Hematopoietic multipotent progenitor cell treated with erythropoietin and hydrocortisone succinate and interleukin-3 and kit ligand, for 4 days (in vitro differentiated cells): ENCODE measurements at regions not wholly inside any gene's neighbourhood (a gene's known extent, or its start where the extent isn't known, plus 50 kb on each side); places are given as distances from the start of the nearest gene placed in this dataset.
"Not testable (repeated sequence)": the region's sequence is repeated elsewhere in the genome, so short reads cannot be mapped to it uniquely, and the experiment has no call there.

Experiments used
- DNase-seq: peaks from one replicate; pipeline ENCODE4 v3.0.0-alpha.2; 2015

DNA sequence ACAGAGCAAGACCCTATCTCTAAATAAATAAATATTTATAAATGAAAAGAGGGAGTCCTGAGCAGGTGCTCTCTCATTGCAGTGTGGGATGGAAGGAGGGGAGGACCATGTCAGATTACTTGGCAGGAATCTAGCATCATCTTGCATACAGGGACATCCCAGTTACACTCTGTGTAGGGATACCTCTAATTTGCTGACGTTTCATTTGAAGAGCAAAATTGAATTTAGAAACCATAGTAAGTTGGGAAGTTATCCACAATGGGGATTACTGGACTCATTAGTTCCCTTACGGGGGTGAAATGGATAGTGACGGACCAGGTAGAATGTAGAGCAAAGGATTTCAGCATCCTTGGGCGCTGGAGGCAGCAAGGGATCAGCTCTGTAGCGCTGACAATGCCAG is 52.1 kb downstream of the ARHGEF18 start:
- DNase-seq, result no peak

DNA sequence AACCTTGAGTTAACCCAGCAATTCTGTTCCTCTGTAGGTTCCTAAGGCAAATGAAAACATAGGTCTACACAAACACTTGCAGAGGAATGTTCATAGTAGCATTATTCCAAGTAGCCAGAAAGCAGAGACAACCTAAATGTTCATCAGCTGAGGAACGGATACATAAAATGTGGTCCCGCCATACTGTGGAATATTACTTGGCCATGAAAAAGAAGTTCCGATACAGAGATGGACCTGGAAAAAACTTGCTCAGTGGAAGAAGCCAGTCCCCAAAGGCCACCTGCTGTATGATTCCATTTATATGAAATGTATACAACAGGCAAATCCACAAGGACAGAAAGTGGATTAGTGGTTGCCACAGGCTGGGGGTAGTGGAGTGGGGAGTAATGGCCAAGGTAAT is 53.0 kb downstream of the ARHGEF18 start:
- no peak for DNase-seq

DNA sequence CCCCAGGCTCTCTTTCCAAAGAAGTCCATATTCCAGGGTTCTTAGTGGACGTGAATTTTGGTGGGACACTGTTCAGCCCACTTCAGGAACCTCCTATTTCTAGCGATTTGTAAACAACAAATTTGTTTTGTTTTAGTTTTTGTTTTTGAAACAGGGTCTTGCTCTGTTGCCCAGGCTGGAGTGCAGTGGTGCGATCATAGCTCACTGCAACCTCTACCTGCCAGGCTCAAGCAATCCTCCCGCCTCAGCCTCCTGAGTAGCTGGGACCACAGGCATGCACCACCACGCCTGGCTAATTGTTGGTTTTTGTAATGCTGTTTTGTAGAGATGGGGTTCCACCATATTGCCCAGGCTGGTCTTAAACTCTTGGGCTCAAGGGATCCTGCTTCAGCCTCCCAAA is 56.7 kb downstream of the ARHGEF18 start:
- DNase-seq, result not testable (repeated sequence)

DNA sequence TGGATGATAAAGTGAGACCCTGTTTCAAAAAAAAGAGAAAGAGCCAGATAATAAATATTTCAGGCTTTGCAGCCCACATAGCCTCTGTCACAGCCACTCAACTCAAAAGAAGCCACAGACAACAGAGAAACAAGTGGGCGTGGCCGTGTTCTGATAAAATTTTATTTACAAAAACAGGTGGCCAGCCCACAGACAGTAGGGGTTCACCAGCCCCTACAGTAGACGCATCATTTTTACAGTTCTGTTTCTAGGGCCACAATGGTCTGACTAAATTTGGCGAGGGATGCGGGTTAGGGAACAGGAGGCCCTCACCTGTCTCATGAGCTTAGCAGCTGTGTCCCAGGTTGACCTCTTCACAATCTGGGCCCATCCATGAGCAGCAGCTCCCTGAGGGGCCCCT is 59.5 kb downstream of the ARHGEF18 start:
- peak; percentile 27 for DNase-seq

DNA sequence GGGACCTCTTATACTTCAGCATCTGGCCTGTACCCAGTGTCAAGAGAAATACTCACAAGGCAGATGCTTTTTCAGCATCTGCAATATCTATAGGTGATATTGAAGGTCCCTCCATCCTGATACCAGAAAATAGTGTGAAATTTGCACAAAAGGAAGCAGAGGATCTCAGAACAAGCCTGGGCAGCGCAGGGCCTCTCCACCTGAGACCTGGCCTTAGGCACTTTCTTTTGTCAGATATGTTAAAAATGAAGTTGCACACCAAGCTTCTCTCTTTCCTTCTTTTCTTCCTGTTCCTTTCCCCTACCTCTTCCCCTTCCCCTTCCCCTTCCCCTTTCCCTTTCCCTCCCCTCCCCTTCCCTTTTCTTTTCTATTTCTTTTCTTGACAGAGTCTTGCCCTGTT is 62.2 kb downstream of the ARHGEF18 start:
- no peak for DNase-seq

DNA sequence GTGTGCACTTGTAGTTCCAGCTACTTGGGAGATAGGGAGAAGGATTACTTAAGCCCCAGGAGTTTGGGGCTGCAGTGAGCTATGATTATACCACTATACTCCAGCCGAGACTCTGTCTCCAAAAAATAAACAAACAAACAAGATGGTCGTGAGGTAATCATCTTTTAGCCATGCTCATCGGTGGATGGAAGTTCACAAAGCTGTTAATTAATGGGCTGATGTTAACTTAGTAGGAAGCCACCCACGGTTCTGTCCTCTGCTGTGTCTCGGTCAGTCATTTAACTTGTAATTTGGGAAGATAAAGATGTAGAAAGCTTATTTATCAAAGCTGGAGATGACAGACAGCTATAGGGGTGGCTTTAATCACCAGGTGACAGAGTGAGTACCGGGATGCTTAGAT is 64.9 kb downstream of the ARHGEF18 start:
- no peak for DNase-seq

DNA sequence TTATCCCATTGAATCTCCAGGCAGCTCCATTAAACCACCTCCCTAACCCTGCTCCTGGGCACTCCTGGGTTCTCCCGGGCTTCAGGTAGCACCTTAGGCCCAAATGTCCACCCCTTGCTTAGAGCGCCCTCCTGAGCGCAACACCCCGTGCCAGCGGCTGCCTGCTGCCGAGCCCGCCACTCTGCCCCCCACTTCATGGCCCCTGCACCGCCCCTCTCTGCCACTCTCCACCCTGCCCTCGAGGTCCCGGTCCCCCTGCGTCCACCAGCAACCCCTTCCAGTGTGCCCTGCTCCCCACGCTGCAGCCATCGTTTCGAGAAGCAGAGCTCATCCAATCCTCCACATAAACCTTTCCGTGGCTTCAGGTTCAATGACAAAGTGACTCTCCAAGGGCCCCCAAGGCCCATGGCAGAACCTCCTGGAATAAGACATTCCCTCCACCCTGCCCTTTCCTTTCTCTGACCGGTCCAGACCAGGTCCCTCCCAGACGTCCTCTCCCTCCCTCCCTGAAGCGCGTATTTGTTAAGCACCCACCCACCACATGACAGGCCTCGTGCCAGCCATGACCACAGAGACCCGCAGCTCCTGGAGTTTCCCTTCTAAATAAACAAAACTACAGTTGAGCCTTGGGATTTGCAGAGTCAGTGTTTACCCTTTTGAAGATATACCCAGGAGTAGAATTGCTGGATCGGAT is 66.6 kb downstream of the ARHGEF18 start:
- peak; percentile 40 for DNase-seq

DNA sequence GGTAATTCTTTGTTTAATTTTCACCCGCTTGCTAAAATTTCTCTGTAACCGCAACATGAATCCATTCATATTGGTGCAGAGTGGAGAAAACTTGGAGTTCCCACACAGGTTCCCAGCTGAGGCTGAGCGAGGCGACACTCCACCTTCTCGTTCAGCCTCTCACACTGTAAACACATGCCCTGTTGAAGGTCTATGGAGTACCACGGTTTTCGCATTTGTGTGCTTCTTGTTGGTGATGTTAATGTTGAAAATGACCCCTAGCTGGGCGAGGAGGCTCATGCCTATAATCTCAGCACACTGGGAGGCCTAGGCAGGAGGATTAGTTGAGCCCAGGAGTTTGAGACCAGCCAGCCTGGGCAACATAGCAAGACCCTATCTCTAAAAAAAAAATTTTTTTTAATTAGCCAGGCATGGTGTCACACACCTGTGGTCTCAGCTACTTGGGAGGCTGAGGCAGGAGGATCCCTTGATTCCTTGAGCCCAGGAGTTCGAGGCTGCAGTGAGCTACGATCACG is 67.2 kb downstream of the ARHGEF18 start:
- no peak for DNase-seq

DNA sequence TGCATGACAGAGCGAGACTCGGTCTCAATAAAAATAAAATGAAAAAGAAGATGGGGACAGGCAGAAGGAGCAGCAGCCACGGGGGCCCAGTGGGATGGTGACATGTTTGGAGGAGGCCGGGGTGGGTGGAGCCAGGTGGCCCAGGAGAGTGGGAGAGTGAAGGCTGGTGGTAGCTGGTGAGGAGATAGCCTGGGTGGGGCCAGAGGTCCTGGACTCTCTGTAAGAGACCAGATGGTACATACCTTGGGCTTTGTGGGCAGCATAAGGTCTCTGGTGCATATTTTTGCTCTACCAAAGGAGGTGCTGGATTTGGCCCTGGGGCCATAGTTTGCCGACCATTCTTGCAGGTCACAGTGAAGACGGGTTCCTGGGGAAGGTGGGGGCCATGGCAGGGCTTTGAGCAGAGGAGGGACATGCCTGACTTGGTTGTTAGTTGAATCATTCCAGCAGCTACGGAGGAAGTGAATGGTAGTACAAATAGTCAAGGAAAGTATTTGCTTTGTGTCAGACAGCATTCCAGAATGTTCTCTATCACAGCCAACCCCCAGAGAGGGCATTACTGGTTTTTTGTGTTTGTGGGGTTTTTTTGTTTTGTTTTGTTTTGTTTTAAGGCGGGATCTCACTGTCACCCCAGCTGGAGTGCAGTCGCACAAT is 69.1 kb downstream of the ARHGEF18 start:
- no peak for DNase-seq

DNA sequence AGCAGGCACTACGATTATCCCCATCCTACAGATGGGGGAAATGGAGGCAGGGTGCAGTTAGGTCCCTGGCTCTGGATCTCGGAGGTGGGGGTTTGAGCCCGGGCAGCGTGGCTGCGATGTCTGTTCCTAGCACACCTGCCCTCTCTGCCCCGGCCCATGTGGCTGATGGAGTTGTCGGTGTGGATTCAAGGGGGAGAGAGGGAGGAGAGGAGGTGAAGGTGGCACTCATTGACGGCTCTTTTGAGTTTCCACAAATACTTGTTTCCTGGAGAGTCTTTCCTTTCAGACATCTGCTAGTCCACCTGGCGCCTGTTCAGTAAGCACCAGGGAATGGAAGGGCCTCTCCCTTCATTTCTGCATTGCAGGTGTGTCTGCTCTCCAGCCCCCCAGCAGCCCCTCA is 69.9 kb downstream of the ARHGEF18 start:
- DNase-seq, result no peak

DNA sequence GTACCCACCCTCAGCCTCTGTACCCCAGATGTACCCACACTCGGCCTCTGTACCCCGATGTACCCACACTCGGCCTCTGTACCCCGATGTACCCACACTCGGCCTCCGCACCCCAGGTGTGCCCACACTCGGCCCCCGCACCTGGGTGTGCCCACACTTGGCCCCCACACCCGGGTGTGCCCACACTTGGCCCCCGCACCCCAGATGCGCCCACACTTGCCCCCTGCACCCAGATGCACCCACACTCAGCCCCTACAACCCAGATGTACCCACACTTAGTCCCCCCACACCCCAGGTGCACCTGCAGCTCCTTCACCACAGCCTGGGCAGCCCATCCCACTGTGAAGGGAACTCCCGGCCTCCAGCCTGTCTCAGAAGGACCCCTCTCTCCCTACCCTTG is 69.7 kb downstream of the PEX11G start:
- no peak for DNase-seq

DNA sequence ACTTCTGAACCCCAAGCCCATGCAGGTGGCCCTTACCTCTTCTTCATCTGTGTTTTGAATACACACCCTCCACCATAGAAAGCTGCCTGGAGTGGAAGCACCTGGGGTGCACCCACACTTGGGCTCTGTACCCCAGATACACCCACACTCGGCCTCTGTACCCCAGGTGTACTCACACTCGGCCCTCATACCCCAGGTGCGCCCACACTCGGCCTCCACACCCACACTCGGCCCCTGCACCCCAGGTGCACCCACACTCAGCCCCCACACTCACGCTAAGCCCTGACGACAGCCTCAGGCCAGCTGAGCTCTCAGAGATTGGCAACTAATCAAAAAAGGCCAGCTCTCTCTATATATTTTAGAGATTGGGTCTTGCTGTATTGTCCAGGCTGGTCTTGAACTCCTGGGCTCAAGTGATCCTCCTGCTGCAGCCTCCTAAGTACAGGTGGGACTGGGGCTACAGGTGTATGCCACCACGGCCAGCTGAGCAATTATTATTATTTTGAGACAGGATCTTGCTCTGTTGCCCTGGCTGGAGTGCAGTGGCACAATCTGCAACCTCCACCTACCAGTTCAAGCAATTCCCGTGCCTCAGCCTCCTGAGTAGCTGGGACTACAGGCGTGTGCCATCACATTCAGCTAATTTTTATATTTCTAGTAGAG is 68.9 kb downstream of the PEX11G start:
- DNase-seq, result no peak

DNA sequence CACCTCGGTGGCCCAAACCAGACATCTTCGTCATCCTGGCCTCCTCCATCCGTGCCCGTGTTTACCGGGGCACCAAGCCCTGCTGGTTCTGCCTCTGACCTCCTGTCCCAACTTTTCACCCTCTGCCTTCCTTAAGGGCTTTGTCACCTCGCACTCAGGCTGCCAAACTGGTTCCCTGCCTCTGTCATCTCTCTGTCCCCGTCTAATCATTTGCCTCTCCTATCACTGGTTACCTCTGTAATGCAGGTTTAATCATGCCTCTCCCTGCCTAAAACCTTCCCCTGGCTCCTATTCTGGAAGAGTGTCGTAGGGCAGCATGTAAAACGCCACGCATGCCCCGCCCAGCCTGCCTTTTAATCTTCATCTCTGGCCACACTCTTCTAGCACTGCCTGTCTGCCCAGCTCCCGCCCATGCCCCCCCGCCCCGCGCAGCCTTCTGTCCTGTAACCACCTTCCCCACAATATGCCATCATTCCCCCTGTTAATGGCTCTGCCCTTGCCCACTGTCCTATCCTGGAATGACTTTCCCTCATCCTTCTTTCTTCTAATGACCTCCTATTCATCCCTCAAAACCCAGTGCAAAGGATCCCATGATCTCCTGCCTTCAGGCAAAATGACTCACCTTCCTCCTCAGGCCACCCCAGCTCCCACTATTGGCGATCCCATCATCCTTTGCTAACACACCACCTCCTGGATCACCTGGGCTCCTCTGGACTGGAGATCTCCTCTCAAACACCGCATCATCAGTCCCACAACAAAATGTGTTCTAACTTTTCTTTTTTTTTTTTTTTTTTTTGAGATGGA is 66.7 kb downstream of the PEX11G start:
- DNase-seq, result peak; percentile 12
